ENCODE measurements at regions not wholly inside any gene's neighbourhood (a gene's known extent, or its start where the extent isn't known, plus 50 kb on each side); places are given as distances from the start of the nearest gene placed in this dataset.

DNA sequence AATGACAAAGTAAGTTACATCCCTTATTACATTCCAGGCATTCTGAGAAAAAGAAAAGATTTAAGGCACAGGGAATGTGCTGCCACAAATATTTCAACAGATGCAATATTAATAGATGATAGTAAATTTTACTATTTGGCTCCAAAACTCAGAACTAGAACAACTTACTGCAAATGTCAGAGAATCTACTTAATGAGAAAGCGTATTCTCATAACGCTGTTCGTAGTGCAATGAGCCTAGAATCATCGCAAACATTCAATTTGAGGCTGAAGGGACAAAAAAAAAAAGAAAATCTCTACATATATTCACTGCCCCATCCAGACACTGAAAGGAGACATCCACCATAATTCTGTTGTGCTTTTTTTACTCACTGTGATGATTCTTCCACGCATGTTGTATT lies 272.1 kb upstream of the DOK6 start:
- TF ChIP-seq TBP (IDR thresholded peaks at IDR 0.05; ENCODE audit: low read depth, low read length): no peak
- TF ChIP-seq, protein P1, sequence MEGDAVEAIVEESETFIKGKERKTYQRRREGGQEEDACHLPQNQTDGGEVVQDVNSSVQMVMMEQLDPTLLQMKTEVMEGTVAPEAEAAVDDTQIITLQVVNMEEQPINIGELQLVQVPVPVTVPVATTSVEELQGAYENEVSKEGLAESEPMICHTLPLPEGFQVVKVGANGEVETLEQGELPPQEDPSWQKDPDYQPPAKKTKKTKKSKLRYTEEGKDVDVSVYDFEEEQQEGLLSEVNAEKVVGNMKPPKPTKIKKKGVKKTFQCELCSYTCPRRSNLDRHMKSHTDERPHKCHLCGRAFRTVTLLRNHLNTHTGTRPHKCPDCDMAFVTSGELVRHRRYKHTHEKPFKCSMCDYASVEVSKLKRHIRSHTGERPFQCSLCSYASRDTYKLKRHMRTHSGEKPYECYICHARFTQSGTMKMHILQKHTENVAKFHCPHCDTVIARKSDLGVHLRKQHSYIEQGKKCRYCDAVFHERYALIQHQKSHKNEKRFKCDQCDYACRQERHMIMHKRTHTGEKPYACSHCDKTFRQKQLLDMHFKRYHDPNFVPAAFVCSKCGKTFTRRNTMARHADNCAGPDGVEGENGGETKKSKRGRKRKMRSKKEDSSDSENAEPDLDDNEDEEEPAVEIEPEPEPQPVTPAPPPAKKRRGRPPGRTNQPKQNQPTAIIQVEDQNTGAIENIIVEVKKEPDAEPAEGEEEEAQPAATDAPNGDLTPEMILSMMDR (IDR thresholded peaks at IDR 0.05; ENCODE audit: control extremely low read depth in 1 of 3, insufficient read depth in 1 of 3, low read depth in 1 of 3, low read length in 3 of 3): no peak
- no peak for TF ChIP-seq EGR1 (IDR thresholded peaks at IDR 0.05; ENCODE audit: borderline replicate concordance, low read depth, low read length)
- TF ChIP-seq EZH2 (IDR thresholded peaks at IDR 0.05; ENCODE audit: low read depth, low read length, severe bottlenecking): no peak
- no peak for TF ChIP-seq YY1 (IDR thresholded peaks at IDR 0.05; ENCODE audit: low read depth, low read length)
- TF ChIP-seq POLR2A (IDR thresholded peaks at IDR 0.05; ENCODE audit: control extremely low read depth in 1 of 2, low read depth in 2 of 2, low read length in 2 of 2): no peak
- no peak for TF ChIP-seq RAD21 (IDR thresholded peaks at IDR 0.05 in 1 of 2, conservative IDR thresholded peaks at IDR 0.05 in 1 of 2; ENCODE audit: low read depth in 2 of 2, low read length in 2 of 2)
- TF ChIP-seq, protein P2, sequence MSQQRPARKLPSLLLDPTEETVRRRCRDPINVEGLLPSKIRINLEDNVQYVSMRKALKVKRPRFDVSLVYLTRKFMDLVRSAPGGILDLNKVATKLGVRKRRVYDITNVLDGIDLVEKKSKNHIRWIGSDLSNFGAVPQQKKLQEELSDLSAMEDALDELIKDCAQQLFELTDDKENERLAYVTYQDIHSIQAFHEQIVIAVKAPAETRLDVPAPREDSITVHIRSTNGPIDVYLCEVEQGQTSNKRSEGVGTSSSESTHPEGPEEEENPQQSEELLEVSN (IDR thresholded peaks at IDR 0.05): no peak
- no peak for TF ChIP-seq BRCA1 (IDR thresholded peaks at IDR 0.05; ENCODE audit: low read depth, low read length)
- TF ChIP-seq CREB1 (IDR thresholded peaks at IDR 0.05): no peak
- TF ChIP-seq BCL11A (IDR thresholded peaks at IDR 0.05; ENCODE audit: low read depth in 2 of 2, low read length in 2 of 2): no peak
- TF ChIP-seq KDM4A (IDR thresholded peaks at IDR 0.05; ENCODE audit: low read depth, low read length, severe bottlenecking): no peak
- no peak for TF ChIP-seq SP1 (IDR thresholded peaks at IDR 0.05; ENCODE audit: low read depth, low read length)
- TF ChIP-seq POLR2AphosphoS5 (IDR thresholded peaks at IDR 0.05; ENCODE audit: low read depth, low read length): no peak

Data from H1 (cell line).